ENCODE measurements at regions not wholly inside any gene's neighbourhood (a gene's known extent, or its start where the extent isn't known, plus 50 kb on each side); places are given as distances from the start of the nearest gene placed in this dataset.
"Not testable (repeated sequence)": the region's sequence is repeated elsewhere in the genome, so short reads cannot be mapped to it uniquely, and the experiment has no call there.

GRCh38 chr1:146282807-146283526, 54.1 kb upstream of the NOTCH2NLA start:
- H3K4me3 Mint-ChIP-seq; CTCF ChIA-PET; DNase-seq; H3K9me3 Mint-ChIP-seq; H3K27ac Mint-ChIP-seq; intact Hi-C loops (cut with micrococcal nuclease); H3K36me3 Mint-ChIP-seq; POLR2A ChIA-PET; H3K4me1 Mint-ChIP-seq (ENCODE audit: low read depth); H3K27me3 Mint-ChIP-seq: not testable (repeated sequence)

DNA sequence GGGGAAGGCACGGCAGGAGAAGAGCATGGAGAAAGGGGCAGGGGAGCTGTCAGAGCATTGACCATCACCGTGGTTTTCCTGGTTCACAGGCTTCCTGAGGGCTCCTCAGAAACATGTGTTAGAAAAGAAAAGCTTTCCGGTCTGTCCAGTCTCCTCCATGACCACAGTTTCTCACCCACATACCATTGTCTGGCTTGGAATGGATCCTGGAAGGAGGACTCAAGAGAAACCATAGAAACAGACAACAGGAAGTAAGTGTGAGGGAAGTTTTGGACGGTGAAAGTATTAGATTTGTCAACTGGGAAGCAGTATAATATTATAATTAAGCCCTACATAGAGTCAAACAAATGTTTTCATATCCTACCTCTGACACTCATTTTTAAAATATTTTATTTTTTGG, 52.7 kb upstream of the NOTCH2NLA start:
- POLR2A ChIA-PET; H3K27ac Mint-ChIP-seq; H3K9me3 Mint-ChIP-seq; H3K4me1 Mint-ChIP-seq (ENCODE audit: low read depth); H3K27me3 Mint-ChIP-seq; CTCF ChIA-PET; DNase-seq; H3K4me3 Mint-ChIP-seq; H3K36me3 Mint-ChIP-seq; intact Hi-C loops (cut with micrococcal nuclease): not testable (repeated sequence)

DNA sequence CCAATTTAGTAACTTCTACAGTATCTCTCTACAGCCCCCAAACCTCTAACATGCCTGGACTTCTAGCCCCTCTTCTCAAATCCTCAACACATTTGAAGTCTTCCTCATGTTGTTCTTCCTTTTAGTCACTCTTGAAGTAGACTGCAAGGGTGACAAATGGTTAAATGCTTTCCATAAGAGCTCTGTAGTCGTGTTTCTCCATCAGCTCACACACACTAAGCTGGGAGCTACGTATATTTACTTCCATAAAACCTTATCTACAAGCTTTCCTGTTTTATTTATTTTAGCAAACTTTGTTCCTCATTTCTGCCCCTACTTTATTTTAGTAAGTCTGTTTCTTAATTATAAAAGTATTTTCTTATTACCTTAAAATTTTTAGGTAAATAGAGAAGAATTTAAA, 49.9 kb upstream of the NOTCH2NLA start:
- H3K27ac Mint-ChIP-seq; H3K9me3 Mint-ChIP-seq; H3K27me3 Mint-ChIP-seq; intact Hi-C loops (cut with micrococcal nuclease); DNase-seq; H3K36me3 Mint-ChIP-seq; H3K4me3 Mint-ChIP-seq; H3K4me1 Mint-ChIP-seq (ENCODE audit: low read depth); POLR2A ChIA-PET; CTCF ChIA-PET: not testable (repeated sequence)
